ENCODE measurements at regions not wholly inside any gene's neighbourhood (a gene's known extent, or its start where the extent isn't known, plus 50 kb on each side); places are given as distances from the start of the nearest gene placed in this dataset.

DNA sequence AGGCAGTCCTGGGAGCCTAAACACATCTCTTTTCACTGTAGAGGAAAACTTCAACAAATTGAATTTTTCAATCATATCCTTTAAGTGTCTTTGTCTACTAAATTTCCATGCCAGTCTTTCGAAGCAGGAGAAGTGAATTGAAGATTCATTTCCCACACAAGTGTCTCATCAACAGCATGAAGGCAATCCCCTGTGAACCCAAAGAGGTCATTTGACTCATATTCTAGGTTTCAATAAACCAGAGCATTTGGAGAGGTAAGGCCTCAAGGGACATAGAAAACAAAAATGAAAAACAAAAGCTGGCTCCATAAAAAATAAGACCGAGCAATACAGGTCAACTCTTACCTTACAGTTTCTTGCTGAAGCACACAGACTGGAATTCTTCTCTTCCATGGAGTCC is 94.1 kb upstream of the ATP1B1 start:
- ATAC-seq: no peak
- TF ChIP-seq, protein P1, sequence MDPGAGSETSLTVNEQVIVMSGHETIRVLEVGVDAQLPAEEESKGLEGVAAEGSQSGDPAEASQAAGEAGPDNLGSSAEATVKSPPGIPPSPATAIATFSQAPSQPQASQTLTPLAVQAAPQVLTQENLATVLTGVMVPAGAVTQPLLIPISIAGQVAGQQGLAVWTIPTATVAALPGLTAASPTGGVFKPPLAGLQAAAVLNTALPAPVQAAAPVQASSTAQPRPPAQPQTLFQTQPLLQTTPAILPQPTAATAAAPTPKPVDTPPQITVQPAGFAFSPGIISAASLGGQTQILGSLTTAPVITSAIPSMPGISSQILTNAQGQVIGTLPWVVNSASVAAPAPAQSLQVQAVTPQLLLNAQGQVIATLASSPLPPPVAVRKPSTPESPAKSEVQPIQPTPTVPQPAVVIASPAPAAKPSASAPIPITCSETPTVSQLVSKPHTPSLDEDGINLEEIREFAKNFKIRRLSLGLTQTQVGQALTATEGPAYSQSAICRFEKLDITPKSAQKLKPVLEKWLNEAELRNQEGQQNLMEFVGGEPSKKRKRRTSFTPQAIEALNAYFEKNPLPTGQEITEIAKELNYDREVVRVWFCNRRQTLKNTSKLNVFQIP (CRISPR knock-in tag; IDR thresholded peaks at IDR 0.05; ENCODE audit: borderline replicate concordance, low read depth): no peak
- no peak for TF ChIP-seq PPARA (CRISPR knock-in tag; IDR thresholded peaks at IDR 0.05; ENCODE audit: borderline replicate concordance)
- no peak for TF ChIP-seq TCF4 (CRISPR knock-in tag; IDR thresholded peaks at IDR 0.05; ENCODE audit: borderline replicate concordance)
- no peak for TF ChIP-seq ISL1 (CRISPR knock-in tag; IDR thresholded peaks at IDR 0.05)
- no peak for TF ChIP-seq ZFP30 (CRISPR knock-in tag; IDR thresholded peaks at IDR 0.05)
- no peak for TF ChIP-seq SNAI2 (CRISPR knock-in tag; IDR thresholded peaks at IDR 0.05)
- TF ChIP-seq RARB (CRISPR knock-in tag; IDR thresholded peaks at IDR 0.05): no peak
- no peak for TF ChIP-seq GLIS3 (CRISPR knock-in tag; IDR thresholded peaks at IDR 0.05)
- no peak for TF ChIP-seq CSDC2 (CRISPR knock-in tag; IDR thresholded peaks at IDR 0.05)
- no peak for TF ChIP-seq ZFP3 (CRISPR knock-in tag; IDR thresholded peaks at IDR 0.05)
- TF ChIP-seq ZNF565 (CRISPR knock-in tag; conservative IDR thresholded peaks at IDR 0.05; ENCODE audit: low read depth): no peak
- TF ChIP-seq ZC3H10 (CRISPR knock-in tag; IDR thresholded peaks at IDR 0.05): no peak
- TF ChIP-seq ZNF8 (CRISPR knock-in tag; IDR thresholded peaks at IDR 0.05): no peak
- no peak for TF ChIP-seq OSR1 (CRISPR knock-in tag; IDR thresholded peaks at IDR 0.05)
- TF ChIP-seq, protein P2, sequence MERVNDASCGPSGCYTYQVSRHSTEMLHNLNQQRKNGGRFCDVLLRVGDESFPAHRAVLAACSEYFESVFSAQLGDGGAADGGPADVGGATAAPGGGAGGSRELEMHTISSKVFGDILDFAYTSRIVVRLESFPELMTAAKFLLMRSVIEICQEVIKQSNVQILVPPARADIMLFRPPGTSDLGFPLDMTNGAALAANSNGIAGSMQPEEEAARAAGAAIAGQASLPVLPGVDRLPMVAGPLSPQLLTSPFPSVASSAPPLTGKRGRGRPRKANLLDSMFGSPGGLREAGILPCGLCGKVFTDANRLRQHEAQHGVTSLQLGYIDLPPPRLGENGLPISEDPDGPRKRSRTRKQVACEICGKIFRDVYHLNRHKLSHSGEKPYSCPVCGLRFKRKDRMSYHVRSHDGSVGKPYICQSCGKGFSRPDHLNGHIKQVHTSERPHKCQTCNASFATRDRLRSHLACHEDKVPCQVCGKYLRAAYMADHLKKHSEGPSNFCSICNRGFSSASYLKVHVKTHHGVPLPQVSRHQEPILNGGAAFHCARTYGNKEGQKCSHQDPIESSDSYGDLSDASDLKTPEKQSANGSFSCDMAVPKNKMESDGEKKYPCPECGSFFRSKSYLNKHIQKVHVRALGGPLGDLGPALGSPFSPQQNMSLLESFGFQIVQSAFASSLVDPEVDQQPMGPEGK (CRISPR knock-in tag; IDR thresholded peaks at IDR 0.05; ENCODE audit: borderline replicate concordance): no peak
- TF ChIP-seq, protein P3, sequence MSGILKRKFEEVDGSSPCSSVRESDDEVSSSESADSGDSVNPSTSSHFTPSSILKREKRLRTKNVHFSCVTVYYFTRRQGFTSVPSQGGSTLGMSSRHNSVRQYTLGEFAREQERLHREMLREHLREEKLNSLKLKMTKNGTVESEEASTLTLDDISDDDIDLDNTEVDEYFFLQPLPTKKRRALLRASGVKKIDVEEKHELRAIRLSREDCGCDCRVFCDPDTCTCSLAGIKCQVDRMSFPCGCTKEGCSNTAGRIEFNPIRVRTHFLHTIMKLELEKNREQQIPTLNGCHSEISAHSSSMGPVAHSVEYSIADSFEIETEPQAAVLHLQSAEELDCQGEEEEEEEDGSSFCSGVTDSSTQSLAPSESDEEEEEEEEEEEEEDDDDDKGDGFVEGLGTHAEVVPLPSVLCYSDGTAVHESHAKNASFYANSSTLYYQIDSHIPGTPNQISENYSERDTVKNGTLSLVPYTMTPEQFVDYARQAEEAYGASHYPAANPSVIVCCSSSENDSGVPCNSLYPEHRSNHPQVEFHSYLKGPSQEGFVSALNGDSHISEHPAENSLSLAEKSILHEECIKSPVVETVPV (CRISPR knock-in tag; IDR thresholded peaks at IDR 0.05): no peak
- no peak for TF ChIP-seq TOX (CRISPR knock-in tag; IDR thresholded peaks at IDR 0.05; ENCODE audit: borderline replicate concordance)
- no peak for TF ChIP-seq ZNF70 (CRISPR knock-in tag; IDR thresholded peaks at IDR 0.05)
- no peak for TF ChIP-seq ESRRG (CRISPR knock-in tag; IDR thresholded peaks at IDR 0.05)

DNA sequence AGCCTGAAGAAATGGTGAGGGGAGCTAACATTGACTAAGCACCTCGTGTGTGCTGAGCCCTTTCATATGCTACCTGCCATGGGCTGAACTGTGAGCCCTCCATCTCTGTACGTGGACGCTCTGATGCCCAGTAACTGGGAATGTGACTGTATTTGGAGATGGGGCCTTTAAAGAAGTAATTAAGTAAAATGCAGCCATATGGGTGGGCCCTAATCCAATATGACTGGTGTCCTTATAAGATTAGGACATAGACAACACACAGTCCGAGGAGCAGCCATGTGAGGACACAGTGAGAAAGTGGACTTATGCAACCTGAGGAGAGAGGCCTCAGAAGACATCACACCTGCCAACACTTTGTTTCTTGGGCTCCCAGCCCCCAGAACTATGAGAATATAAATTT is 92.7 kb upstream of the ATP1B1 start:
- ATAC-seq: no peak
- TF ChIP-seq PPARA (CRISPR knock-in tag; IDR thresholded peaks at IDR 0.05; ENCODE audit: borderline replicate concordance) (no peak), ESRRG (CRISPR knock-in tag; IDR thresholded peaks at IDR 0.05) (no peak), ISL1 (CRISPR knock-in tag; IDR thresholded peaks at IDR 0.05) (no peak), ZFP3 (CRISPR knock-in tag; IDR thresholded peaks at IDR 0.05) (no peak), CSDC2 (CRISPR knock-in tag; IDR thresholded peaks at IDR 0.05) (no peak), ZFP30 (CRISPR knock-in tag; IDR thresholded peaks at IDR 0.05) (no peak), SNAI2 (CRISPR knock-in tag; IDR thresholded peaks at IDR 0.05) (no peak)
- TF ChIP-seq, protein P4, sequence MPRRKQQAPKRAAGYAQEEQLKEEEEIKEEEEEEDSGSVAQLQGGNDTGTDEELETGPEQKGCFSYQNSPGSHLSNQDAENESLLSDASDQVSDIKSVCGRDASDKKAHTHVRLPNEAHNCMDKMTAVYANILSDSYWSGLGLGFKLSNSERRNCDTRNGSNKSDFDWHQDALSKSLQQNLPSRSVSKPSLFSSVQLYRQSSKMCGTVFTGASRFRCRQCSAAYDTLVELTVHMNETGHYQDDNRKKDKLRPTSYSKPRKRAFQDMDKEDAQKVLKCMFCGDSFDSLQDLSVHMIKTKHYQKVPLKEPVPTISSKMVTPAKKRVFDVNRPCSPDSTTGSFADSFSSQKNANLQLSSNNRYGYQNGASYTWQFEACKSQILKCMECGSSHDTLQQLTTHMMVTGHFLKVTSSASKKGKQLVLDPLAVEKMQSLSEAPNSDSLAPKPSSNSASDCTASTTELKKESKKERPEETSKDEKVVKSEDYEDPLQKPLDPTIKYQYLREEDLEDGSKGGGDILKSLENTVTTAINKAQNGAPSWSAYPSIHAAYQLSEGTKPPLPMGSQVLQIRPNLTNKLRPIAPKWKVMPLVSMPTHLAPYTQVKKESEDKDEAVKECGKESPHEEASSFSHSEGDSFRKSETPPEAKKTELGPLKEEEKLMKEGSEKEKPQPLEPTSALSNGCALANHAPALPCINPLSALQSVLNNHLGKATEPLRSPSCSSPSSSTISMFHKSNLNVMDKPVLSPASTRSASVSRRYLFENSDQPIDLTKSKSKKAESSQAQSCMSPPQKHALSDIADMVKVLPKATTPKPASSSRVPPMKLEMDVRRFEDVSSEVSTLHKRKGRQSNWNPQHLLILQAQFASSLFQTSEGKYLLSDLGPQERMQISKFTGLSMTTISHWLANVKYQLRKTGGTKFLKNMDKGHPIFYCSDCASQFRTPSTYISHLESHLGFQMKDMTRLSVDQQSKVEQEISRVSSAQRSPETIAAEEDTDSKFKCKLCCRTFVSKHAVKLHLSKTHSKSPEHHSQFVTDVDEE (CRISPR knock-in tag; IDR thresholded peaks at IDR 0.05): no peak
- TF ChIP-seq, protein P5, sequence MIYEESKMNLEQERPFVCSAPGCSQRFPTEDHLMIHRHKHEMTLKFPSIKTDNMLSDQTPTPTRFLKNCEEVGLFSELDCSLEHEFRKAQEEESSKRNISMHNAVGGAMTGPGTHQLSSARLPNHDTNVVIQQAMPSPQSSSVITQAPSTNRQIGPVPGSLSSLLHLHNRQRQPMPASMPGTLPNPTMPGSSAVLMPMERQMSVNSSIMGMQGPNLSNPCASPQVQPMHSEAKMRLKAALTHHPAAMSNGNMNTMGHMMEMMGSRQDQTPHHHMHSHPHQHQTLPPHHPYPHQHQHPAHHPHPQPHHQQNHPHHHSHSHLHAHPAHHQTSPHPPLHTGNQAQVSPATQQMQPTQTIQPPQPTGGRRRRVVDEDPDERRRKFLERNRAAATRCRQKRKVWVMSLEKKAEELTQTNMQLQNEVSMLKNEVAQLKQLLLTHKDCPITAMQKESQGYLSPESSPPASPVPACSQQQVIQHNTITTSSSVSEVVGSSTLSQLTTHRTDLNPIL (CRISPR knock-in tag; IDR thresholded peaks at IDR 0.05; ENCODE audit: low read depth): no peak
- TF ChIP-seq, protein P2 (CRISPR knock-in tag; IDR thresholded peaks at IDR 0.05; ENCODE audit: borderline replicate concordance): no peak
